GM18858 (cell line): ENCODE measurements at regions not wholly inside any gene's neighbourhood (a gene's known extent, or its start where the extent isn't known, plus 50 kb on each side); places are given as distances from the start of the nearest gene placed in this dataset.

Source experiments
- ATAC-seq: cut with Tn5 transposase; IDR thresholded peaks from one replicate; pipeline ENCODE4 v1.9.1; 2021; ENCODE audit not compliant: unreplicated experiment

- no peak for ATAC-seq
Measured at GRCh38 chr15:95528920-95529319, 801.6 kb upstream of the NR2F2 start.

- no peak for ATAC-seq
Measured at GRCh38 chr15:95536638-95537037, 793.9 kb upstream of the NR2F2 start.

- ATAC-seq: no peak
Measured at GRCh38 chr15:95538693-95539092, 791.8 kb upstream of the NR2F2 start.

GRCh38 chr15:95541301-95541700 lies 789.2 kb upstream of the NR2F2 start:
- ATAC-seq: no peak

- ATAC-seq: no peak
Measured at GRCh38 chr15:95549168-95549738, 781.2 kb upstream of the NR2F2 start.

- no peak for ATAC-seq
Measured at GRCh38 chr15:95550702-95551101, 779.8 kb upstream of the NR2F2 start.

- ATAC-seq: no peak
Measured at GRCh38 chr15:95556225-95556624, 774.3 kb upstream of the NR2F2 start.

- ATAC-seq: no peak
Measured at GRCh38 chr15:95556866-95557225, 773.7 kb upstream of the NR2F2 start.

- ATAC-seq: no peak
Measured at GRCh38 chr15:95557226-95558046, 773.1 kb upstream of the NR2F2 start.

- ATAC-seq: no peak
Measured at GRCh38 chr15:95558131-95558530, 772.4 kb upstream of the NR2F2 start.

GRCh38 chr15:95558916-95559315 lies 771.6 kb upstream of the NR2F2 start:
- ATAC-seq: no peak

- no peak for ATAC-seq
Measured at GRCh38 chr15:95559875-95560394, 770.6 kb upstream of the NR2F2 start.

- no peak for ATAC-seq
Measured at GRCh38 chr15:95561463-95561862, 769.0 kb upstream of the NR2F2 start.

- no peak for ATAC-seq
Measured at GRCh38 chr15:95563634-95564033, 766.9 kb upstream of the NR2F2 start.

GRCh38 chr15:95565016-95565600 lies 765.4 kb upstream of the NR2F2 start:
- ATAC-seq: no peak

GRCh38 chr15:95565690-95566089 lies 764.8 kb upstream of the NR2F2 start:
- ATAC-seq: no peak

- no peak for ATAC-seq
Measured at GRCh38 chr15:95567686-95568085, 762.8 kb upstream of the NR2F2 start.

- ATAC-seq: no peak
Measured at GRCh38 chr15:95574053-95574452, 756.4 kb upstream of the NR2F2 start.

- no peak for ATAC-seq
Measured at GRCh38 chr15:95577927-95578326, 752.6 kb upstream of the NR2F2 start.

- no peak for ATAC-seq
Measured at GRCh38 chr15:95580121-95580520, 750.4 kb upstream of the NR2F2 start.

GRCh38 chr15:95581595-95581994 lies 748.9 kb upstream of the NR2F2 start:
- ATAC-seq: no peak

GRCh38 chr15:95584088-95584487 lies 746.4 kb upstream of the NR2F2 start:
- ATAC-seq: no peak
